ENCODE measurements at regions not wholly inside any gene's neighbourhood (a gene's known extent, or its start where the extent isn't known, plus 50 kb on each side); places are given as distances from the start of the nearest gene placed in this dataset.
"Not testable (repeated sequence)": the region's sequence is repeated elsewhere in the genome, so short reads cannot be mapped to it uniquely, and the experiment has no call there.

DNA sequence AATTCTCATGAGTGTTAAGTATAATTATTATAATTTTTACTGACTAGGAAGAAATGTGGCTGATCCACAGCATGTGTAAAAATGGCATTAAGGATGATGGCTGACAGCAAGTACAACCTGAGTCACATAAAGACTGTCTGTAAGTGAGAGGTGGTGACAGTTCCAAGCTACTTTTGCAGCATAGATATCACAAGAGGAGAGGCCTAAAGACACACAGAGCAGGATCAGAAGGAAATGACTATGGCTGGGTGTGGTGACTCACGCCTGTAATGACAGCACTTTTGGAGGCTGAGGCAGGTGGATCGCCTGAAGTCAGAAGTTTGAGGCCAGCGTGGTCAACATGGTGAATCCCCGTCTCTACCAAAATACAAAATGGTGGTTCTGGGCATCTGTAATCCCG, 234.7 kb upstream of the HSFY1 start:
- CTCF ChIA-PET; H3K4me1 ChIP-seq (ENCODE audit: control insufficient read depth, extremely low read depth, insufficient read depth, low read length); H3K27me3 ChIP-seq (ENCODE audit: control insufficient read depth in 2 of 2, insufficient read depth in 2 of 2, low read length in 2 of 2); H3K79me2 ChIP-seq (ENCODE audit: control insufficient read depth, insufficient read depth, low read length); H3K27ac ChIP-seq (ENCODE audit: insufficient read depth, low read depth, low read length); H2AFZ ChIP-seq (ENCODE audit: low read depth, low read length); H4K20me1 ChIP-seq (replicated peaks; ENCODE audit: control insufficient read depth, extremely low read depth, insufficient read depth, low read length); H3K9ac ChIP-seq (replicated peaks; ENCODE audit: extremely low read depth, insufficient read depth, low read length); FAIRE-seq; POLR2A ChIA-PET; BruUV-seq (replicated peaks); DNase-seq (ENCODE audit: low read depth, low spot score); H3K36me3 ChIP-seq (ENCODE audit: control insufficient read depth in 2 of 2, extremely low read depth in 1 of 2, insufficient read depth in 2 of 2, low read length in 2 of 2); dilution Hi-C loops (cut with MboI; ENCODE audit: extremely low pct_ligation_motif_present, low sequenced_read_pairs); intact Hi-C loops (cut with micrococcal nuclease); H3K9me3 ChIP-seq (replicated peaks; ENCODE audit: control insufficient read depth, insufficient read depth, low read length); H3K4me2 ChIP-seq (ENCODE audit: insufficient read depth, low read length); H3K4me3 ChIP-seq (replicated peaks in 1 of 3; ENCODE audit: insufficient read depth in 1 of 3, low read depth in 1 of 3, low read length in 3 of 3); H3K9me1 ChIP-seq (replicated peaks; ENCODE audit: control insufficient read depth, extremely low read depth, insufficient read depth, low read length): not testable (repeated sequence)

GRCh38 chrY:18325499-18326279, 220.8 kb upstream of the HSFY1 start:
- H3K79me2 ChIP-seq (ENCODE audit: control insufficient read depth, insufficient read depth, low read length); FAIRE-seq; CTCF ChIA-PET; H3K36me3 ChIP-seq (ENCODE audit: control insufficient read depth in 2 of 2, extremely low read depth in 1 of 2, insufficient read depth in 2 of 2, low read length in 2 of 2); BruUV-seq (replicated peaks); intact Hi-C loops (cut with micrococcal nuclease); DNase-seq (ENCODE audit: low read depth, low spot score); dilution Hi-C loops (cut with MboI; ENCODE audit: extremely low pct_ligation_motif_present, low sequenced_read_pairs); H4K20me1 ChIP-seq (replicated peaks; ENCODE audit: control insufficient read depth, extremely low read depth, insufficient read depth, low read length); H3K27ac ChIP-seq (ENCODE audit: insufficient read depth, low read depth, low read length); H3K4me2 ChIP-seq (ENCODE audit: insufficient read depth, low read length); H3K4me1 ChIP-seq (ENCODE audit: control insufficient read depth, extremely low read depth, insufficient read depth, low read length); H3K9me3 ChIP-seq (replicated peaks; ENCODE audit: control insufficient read depth, insufficient read depth, low read length); H3K9me1 ChIP-seq (replicated peaks; ENCODE audit: control insufficient read depth, extremely low read depth, insufficient read depth, low read length); H2AFZ ChIP-seq (ENCODE audit: low read depth, low read length); H3K27me3 ChIP-seq (ENCODE audit: control insufficient read depth in 2 of 2, insufficient read depth in 2 of 2, low read length in 2 of 2); H3K9ac ChIP-seq (replicated peaks; ENCODE audit: extremely low read depth, insufficient read depth, low read length); H3K4me3 ChIP-seq (replicated peaks in 1 of 3; ENCODE audit: insufficient read depth in 1 of 3, low read depth in 1 of 3, low read length in 3 of 3); POLR2A ChIA-PET: not testable (repeated sequence)

DNA sequence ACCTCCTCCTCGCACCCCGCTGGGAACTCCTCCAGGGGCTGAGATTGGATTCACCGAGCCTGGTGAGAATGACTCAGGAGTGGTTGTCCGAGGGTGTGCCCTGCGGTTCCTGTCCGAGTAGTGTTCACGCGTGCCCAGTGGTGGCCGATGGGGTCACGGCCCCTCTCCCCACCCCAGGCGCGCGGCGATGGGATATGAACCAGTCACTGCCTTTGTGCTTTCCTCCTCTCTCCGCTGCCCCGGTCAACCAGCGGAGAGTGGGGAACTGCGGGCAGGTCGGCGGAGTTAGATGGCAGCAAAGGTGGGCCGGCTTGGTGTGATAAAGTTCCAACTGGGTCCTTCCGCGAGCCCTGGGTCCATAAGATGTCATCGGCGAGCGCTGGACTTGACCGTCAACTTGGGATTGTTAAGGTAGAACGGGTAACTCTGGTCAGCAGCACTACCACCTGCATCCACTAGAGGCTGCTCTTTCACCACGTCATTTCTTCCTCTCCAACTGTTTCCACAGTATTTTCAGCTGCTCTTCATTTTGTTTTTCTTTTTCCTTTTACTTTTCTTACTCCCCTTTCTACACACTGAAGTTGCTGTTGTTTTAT, 220.1 kb upstream of the HSFY1 start:
- H3K4me2 ChIP-seq (ENCODE audit: insufficient read depth, low read length); H3K9ac ChIP-seq (replicated peaks; ENCODE audit: extremely low read depth, insufficient read depth, low read length); BruUV-seq (replicated peaks); H3K79me2 ChIP-seq (ENCODE audit: control insufficient read depth, insufficient read depth, low read length); H2AFZ ChIP-seq (ENCODE audit: low read depth, low read length); H3K27me3 ChIP-seq (ENCODE audit: control insufficient read depth in 2 of 2, insufficient read depth in 2 of 2, low read length in 2 of 2); H3K4me3 ChIP-seq (replicated peaks in 1 of 3; ENCODE audit: insufficient read depth in 1 of 3, low read depth in 1 of 3, low read length in 3 of 3); DNase-seq (ENCODE audit: low read depth, low spot score); POLR2A ChIA-PET; CTCF ChIA-PET; H3K9me3 ChIP-seq (replicated peaks; ENCODE audit: control insufficient read depth, insufficient read depth, low read length); intact Hi-C loops (cut with micrococcal nuclease); dilution Hi-C loops (cut with MboI; ENCODE audit: extremely low pct_ligation_motif_present, low sequenced_read_pairs); H3K4me1 ChIP-seq (ENCODE audit: control insufficient read depth, extremely low read depth, insufficient read depth, low read length); H3K27ac ChIP-seq (ENCODE audit: insufficient read depth, low read depth, low read length); H4K20me1 ChIP-seq (replicated peaks; ENCODE audit: control insufficient read depth, extremely low read depth, insufficient read depth, low read length); H3K36me3 ChIP-seq (ENCODE audit: control insufficient read depth in 2 of 2, extremely low read depth in 1 of 2, insufficient read depth in 2 of 2, low read length in 2 of 2); H3K9me1 ChIP-seq (replicated peaks; ENCODE audit: control insufficient read depth, extremely low read depth, insufficient read depth, low read length): not testable (repeated sequence)
- FAIRE-seq: peak; percentile 98

- H3K36me3 ChIP-seq (ENCODE audit: control insufficient read depth in 2 of 2, extremely low read depth in 1 of 2, insufficient read depth in 2 of 2, low read length in 2 of 2); H2AFZ ChIP-seq (ENCODE audit: low read depth, low read length); DNase-seq (ENCODE audit: low read depth, low spot score); BruUV-seq (replicated peaks); H3K27me3 ChIP-seq (ENCODE audit: control insufficient read depth in 2 of 2, insufficient read depth in 2 of 2, low read length in 2 of 2); H3K27ac ChIP-seq (ENCODE audit: insufficient read depth, low read depth, low read length); FAIRE-seq; CTCF ChIA-PET; H3K79me2 ChIP-seq (ENCODE audit: control insufficient read depth, insufficient read depth, low read length); POLR2A ChIA-PET; H3K4me2 ChIP-seq (ENCODE audit: insufficient read depth, low read length); H3K4me3 ChIP-seq (replicated peaks in 1 of 3; ENCODE audit: insufficient read depth in 1 of 3, low read depth in 1 of 3, low read length in 3 of 3); H3K9ac ChIP-seq (replicated peaks; ENCODE audit: extremely low read depth, insufficient read depth, low read length); intact Hi-C loops (cut with micrococcal nuclease); dilution Hi-C loops (cut with MboI; ENCODE audit: extremely low pct_ligation_motif_present, low sequenced_read_pairs); H3K9me3 ChIP-seq (replicated peaks; ENCODE audit: control insufficient read depth, insufficient read depth, low read length); H3K9me1 ChIP-seq (replicated peaks; ENCODE audit: control insufficient read depth, extremely low read depth, insufficient read depth, low read length); H4K20me1 ChIP-seq (replicated peaks; ENCODE audit: control insufficient read depth, extremely low read depth, insufficient read depth, low read length); H3K4me1 ChIP-seq (ENCODE audit: control insufficient read depth, extremely low read depth, insufficient read depth, low read length): not testable (repeated sequence)
Measured at GRCh38 chrY:18342496-18342895, 204.0 kb upstream of the HSFY1 start.

Data from endothelial cell of umbilical vein (primary cell).